K562 (cell line): ENCODE measurements at regions not wholly inside any gene's neighbourhood (a gene's known extent, or its start where the extent isn't known, plus 50 kb on each side); places are given as distances from the start of the nearest gene placed in this dataset.

Source experiments
- BMI1 ChIP-seq: fragments of 150-350 bp; IDR thresholded peaks from 2 replicates; pipeline ENCODE4 v1.6.1; 2014; ENCODE audit warnings: low read length
- BRD9 ChIP-seq: fragments of 450-650 bp; IDR thresholded peaks from 2 replicates; pipeline ENCODE4 v1.6.1; 2018; ENCODE audit warnings: low read depth; ENCODE audit not compliant: partially characterized antibody
- CTCF ChIP-seq, 3 experiments: IDR thresholded peaks in 2 of 3; conservative IDR thresholded peaks in 1 of 3; 2 replicates each; pipeline ENCODE4 v1.5.1; 2011 to 2012; ENCODE audit warnings: low read length in 3 of 3, mild to moderate bottlenecking in 3 of 3, control low read depth in 2 of 3, improper control_type of control experiment in 1 of 3, inconsistent platforms in 1 of 3, low read depth in 1 of 3, mixed read lengths in 1 of 3, moderate library complexity in 1 of 3; ENCODE audit not compliant: insufficient read depth in 2 of 3
- ERF ChIP-seq: fragments of 450-650 bp; formaldehyde crosslinking; IDR thresholded peaks from 2 replicates; pipeline ENCODE4 v1.4.0; 2020; ENCODE audit warnings: mild to moderate bottlenecking, mixed read lengths
- MED1 ChIP-seq: sonication (generic); formaldehyde crosslinking; IDR thresholded peaks from 2 replicates; pipeline ENCODE4 v1.8.1; 2023; ENCODE audit warnings: missing genetic modification reagents, borderline replicate concordance
- SIN3A ChIP-seq, 2 experiments: fragments of 150-350 bp in 1 of 2; IDR thresholded peaks; 2 replicates each; pipeline ENCODE4 v1.6.1; 2011 to 2016; ENCODE audit warnings: borderline replicate concordance in 2 of 2, low read depth in 2 of 2, low read length in 2 of 2, mild to moderate bottlenecking in 2 of 2, moderate library complexity in 2 of 2; ENCODE audit not compliant: control insufficient read depth in 1 of 2
- SMC3 ChIP-seq: conservative IDR thresholded peaks from 2 replicates; pipeline ENCODE4 v1.6.1; 2011; ENCODE audit warnings: low read depth, low read length, improper control_type of control experiment; ENCODE audit not compliant: insufficient read depth
- SREBF2 ChIP-seq: sonication (generic); formaldehyde crosslinking; IDR thresholded peaks from 2 replicates; pipeline ENCODE4 v1.4.0; 2020; ENCODE audit warnings: mild to moderate bottlenecking, missing genetic modification reagents
- TAF1 ChIP-seq: IDR thresholded peaks from 2 replicates; pipeline ENCODE4 v1.6.1; 2011; ENCODE audit warnings: mild to moderate bottlenecking, low read length, moderate library complexity; ENCODE audit not compliant: insufficient read depth, control insufficient read depth, severe bottlenecking; ENCODE audit errors: extremely low read depth
- ZKSCAN8 ChIP-seq: fragments of 200-800 bp; sonication (Bioruptor generic); IDR thresholded peaks from 2 replicates; pipeline ENCODE4 v1.6.1; 2016; ENCODE audit warnings: missing genetic modification characterization, missing compliant biosample characterization
- ZNF512 ChIP-seq: IDR thresholded peaks from 2 replicates; pipeline ENCODE4 v1.6.1; 2016; ENCODE audit warnings: missing genetic modification characterization, missing compliant biosample characterization
- ZNF76 ChIP-seq: fragments of 250-450 bp; sonication (Bioruptor Pico); IDR thresholded peaks from 2 replicates; pipeline ENCODE4 v1.4.0; 2020; ENCODE audit warnings: mild to moderate bottlenecking, moderate library complexity, borderline replicate concordance

GRCh38 chr6:167671977-167672687 lies 154.6 kb upstream of the AFDN start:
- no peak for TF ChIP-seq SIN3A (IDR thresholded peaks at IDR 0.05; ENCODE audit: borderline replicate concordance in 2 of 2, control insufficient read depth in 1 of 2, low read depth in 2 of 2, low read length in 2 of 2)
- TF ChIP-seq SMC3, result no peak
- no peak for TF ChIP-seq BRD9
- no peak for TF ChIP-seq ZNF512
- TF ChIP-seq SREBF2 (CRISPR knock-in tag), result no peak
- TF ChIP-seq ERF (CRISPR knock-in tag), result no peak
- no peak for TF ChIP-seq CTCF (IDR thresholded peaks at IDR 0.05 in 2 of 3, conservative IDR thresholded peaks at IDR 0.05 in 1 of 3; ENCODE audit: insufficient read depth in 2 of 3, low read depth in 1 of 3, low read length in 3 of 3)
- TF ChIP-seq BMI1, result no peak
- TF ChIP-seq MED1, result no peak
- no peak for TF ChIP-seq ZKSCAN8 (CRISPR knock-in tag)
- TF ChIP-seq TAF1, result no peak
- TF ChIP-seq ZNF76, result no peak
